Thyroid gland (tissue), 4 donors: ENCODE measurements at regions not wholly inside any gene's neighbourhood (a gene's known extent, or its start where the extent isn't known, plus 50 kb on each side); places are given as distances from the start of the nearest gene placed in this dataset.

ENCODE experiments used
- DNase-seq, 2 donors: peaks; one replicate each; pipeline ENCODE4 v3.0.0-alpha.2; 2019
- H3K27ac ChIP-seq, 3 donors: fragments of 200-600 bp; sonication (generic); 1 replicate in 2 of 3; 2 replicates in 1 of 3; pipeline ENCODE4 v1.5.1; 2016 to 2019; ENCODE audit warnings: mild to moderate bottlenecking in 1 of 3, moderate library complexity in 1 of 3
- H3K27me3 ChIP-seq: fragments of 200-600 bp; sonication (generic); one replicate; pipeline ENCODE4 v1.5.1; 2019
- H3K36me3 ChIP-seq, 2 donors: fragments of 200-600 bp; sonication (generic); one replicate each; pipeline ENCODE4 v1.5.1; 2016 to 2019
- H3K4me1 ChIP-seq, 2 donors: fragments of 200-600 bp; sonication (generic); one replicate each; pipeline ENCODE4 v1.5.1; 2017 to 2019
- H3K4me3 ChIP-seq, 3 donors: fragments of 200-600 bp; sonication (generic); replicated peaks in 1 of 3; 1 replicate in 2 of 3; 2 replicates in 1 of 3; pipeline ENCODE4 v1.5.1; 2016; ENCODE audit warnings: mild to moderate bottlenecking in 1 of 3
- H3K9me3 ChIP-seq: fragments of 200-600 bp; sonication (generic); one replicate; pipeline ENCODE4 v1.5.1; 2017
- POLR2A ChIP-seq, 2 donors: fragments of 450-650 bp; IDR thresholded peaks; one replicate each; pipeline ENCODE4 v1.6.1; 2017; ENCODE audit warnings: antibody characterized with exemption in 2 of 2, mild to moderate bottlenecking in 2 of 2, moderate library complexity in 1 of 2
- WGBS, 2 donors: methylation state at CpG; one replicate each; pipeline ENCODE4 v1.1.5; 2017; 5-methylcytosine and 5-hydroxymethylcytosine counted together
- intact Hi-C: fragments of 100-400 bp; cut with DNase I; formaldehyde crosslinking; loops from one replicate; pipeline ENCODE4 v1.15.1; 2023
- TF ChIP-seq, protein P1 (sequence below), 6 experiments: fragments of 200-600 bp in 3 of 6; fragments of 450-650 bp in 3 of 6; sonication (generic) in 3 of 6; IDR thresholded peaks; one replicate each; pipeline ENCODE4 v1.5.1; 2016 to 2019; ENCODE audit warnings: antibody characterized with exemption in 6 of 6, mild to moderate bottlenecking in 2 of 6, inconsistent platforms in 1 of 6, moderate library complexity in 1 of 6

DNA sequence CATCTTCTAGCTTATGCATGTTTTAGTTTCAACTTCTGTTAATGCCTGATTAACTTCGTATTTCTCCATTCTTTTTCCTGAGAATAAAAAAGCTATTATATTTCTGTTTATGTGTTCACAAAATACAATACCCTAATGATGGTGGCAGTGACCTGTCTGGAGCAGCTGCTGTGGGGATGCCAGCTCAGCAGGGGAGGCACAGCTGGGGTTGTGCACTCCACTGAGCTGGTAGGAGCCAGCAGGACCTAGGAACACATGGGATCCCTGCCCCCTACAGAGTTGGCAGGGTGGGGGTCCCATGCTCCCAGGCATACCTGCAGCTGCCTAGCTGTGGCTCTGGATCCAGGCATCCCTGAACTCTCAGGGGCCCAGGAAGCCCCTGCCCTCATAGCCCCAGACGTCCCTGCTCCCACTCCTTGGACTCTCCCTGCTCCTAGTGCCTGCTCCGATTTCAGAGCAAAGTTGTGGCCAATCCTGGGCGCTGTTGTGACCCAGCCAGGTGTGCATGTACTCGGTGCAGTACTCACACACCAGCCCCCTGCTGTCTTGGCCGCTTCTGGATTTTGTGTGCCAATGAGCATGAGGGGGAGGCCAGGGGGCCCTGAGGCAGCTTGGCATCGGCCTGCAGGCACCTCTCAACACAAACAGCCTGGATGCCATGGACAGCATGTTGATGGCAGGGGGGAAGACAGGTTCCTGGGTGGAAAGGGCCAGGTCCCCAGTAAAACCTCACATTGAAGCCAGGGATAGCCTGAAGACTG lies 546.0 kb downstream of the ZNF804A start:
- no peak overlapping the region for H3K4me3 ChIP-seq
- H3K36me3 ChIP-seq, result no peaks in the 10 kb centered on the region
- H3K4me1 ChIP-seq, result no peaks in the 10 kb centered on the region
- no peak for DNase-seq
- TF ChIP-seq, protein P1, sequence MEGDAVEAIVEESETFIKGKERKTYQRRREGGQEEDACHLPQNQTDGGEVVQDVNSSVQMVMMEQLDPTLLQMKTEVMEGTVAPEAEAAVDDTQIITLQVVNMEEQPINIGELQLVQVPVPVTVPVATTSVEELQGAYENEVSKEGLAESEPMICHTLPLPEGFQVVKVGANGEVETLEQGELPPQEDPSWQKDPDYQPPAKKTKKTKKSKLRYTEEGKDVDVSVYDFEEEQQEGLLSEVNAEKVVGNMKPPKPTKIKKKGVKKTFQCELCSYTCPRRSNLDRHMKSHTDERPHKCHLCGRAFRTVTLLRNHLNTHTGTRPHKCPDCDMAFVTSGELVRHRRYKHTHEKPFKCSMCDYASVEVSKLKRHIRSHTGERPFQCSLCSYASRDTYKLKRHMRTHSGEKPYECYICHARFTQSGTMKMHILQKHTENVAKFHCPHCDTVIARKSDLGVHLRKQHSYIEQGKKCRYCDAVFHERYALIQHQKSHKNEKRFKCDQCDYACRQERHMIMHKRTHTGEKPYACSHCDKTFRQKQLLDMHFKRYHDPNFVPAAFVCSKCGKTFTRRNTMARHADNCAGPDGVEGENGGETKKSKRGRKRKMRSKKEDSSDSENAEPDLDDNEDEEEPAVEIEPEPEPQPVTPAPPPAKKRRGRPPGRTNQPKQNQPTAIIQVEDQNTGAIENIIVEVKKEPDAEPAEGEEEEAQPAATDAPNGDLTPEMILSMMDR (IDR thresholded peaks at IDR 0.05), result no peak
- TF ChIP-seq POLR2A (IDR thresholded peaks at IDR 0.05), result no peak
- intact Hi-C loops, result no loop called here
- WGBS, 2 donors, result 67 to 88% methylated on average over 3 to 5 of the region's 7 CpGs
- H3K9me3 ChIP-seq, result no peaks in the 10 kb centered on the region
- no peaks in the 10 kb centered on the region for H3K27me3 ChIP-seq
- no peak overlapping the region for H3K27ac ChIP-seq

DNA sequence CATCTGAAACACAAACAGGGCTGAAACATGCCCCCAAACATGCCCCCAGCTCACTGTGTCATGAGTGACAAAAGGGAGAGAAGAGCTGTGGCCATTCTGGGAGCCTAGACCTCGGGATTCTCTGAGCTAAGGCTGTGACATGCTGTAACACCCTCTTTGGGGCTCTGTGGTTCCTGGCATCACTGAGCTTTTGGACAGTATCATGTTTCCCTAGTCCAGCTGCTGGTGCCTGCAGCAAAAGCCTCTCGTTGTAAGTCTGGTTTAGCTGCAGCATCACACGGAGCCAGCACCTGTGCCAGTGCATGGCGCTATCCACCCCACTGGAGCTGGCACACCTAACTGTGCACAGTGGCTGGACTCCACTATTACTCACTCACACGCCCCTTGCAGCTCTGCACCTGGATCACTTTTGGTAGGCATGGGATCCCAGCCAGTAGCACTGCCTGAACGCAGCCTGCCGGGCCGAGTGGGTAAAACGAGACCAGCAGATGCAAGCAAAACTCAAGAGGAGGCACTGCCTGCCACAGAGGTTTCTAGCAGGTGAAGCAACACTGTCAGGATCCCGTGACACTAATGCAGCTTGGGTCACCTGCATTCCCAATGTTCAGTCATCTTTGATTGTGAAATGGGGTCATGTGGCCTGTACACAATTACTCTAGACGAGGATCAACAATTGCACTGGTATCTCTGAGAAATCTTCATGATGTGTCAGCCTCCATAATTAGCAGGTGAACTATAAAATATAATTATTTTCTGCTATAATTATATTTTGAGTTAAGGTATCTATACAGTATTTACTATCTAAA lies 547.2 kb downstream of the ZNF804A start:
- no peak overlapping the region for H3K27ac ChIP-seq

DNA sequence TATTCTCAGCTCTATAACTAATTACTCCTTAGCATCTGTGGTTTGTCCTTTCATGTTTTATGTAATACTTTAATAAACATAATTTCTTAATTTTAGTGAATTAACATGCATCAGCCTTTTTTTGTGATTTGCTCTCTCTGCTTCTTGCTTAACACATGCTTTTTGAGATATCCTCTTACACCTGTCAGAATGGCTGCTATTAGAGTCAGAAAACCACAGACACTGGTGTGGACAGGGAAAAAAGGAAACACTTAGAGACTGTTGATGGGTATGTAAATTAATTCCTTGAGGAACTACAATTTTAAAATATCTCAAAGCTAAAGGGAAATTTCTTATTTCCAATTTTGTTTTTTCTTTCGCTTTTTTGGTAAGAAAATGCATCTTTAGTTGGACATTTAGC lies 549.0 kb downstream of the ZNF804A start:
- no peak overlapping the region for H3K4me3 ChIP-seq
- no peaks in the 10 kb centered on the region for H3K9me3 ChIP-seq
- H3K36me3 ChIP-seq, result no peaks in the 10 kb centered on the region
- no peak overlapping the region for H3K27ac ChIP-seq
- H3K27me3 ChIP-seq, result no peaks in the 10 kb centered on the region
- intact Hi-C loops, result no loop called here
- no peak for DNase-seq
- H3K4me1 ChIP-seq, result no peaks in the 10 kb centered on the region
- WGBS, 2 donors, result 82% methylated on average over 1 of the region's 1 CpG
- TF ChIP-seq, protein P1 (IDR thresholded peaks at IDR 0.05), result no peak
- no peak for TF ChIP-seq POLR2A (IDR thresholded peaks at IDR 0.05)

More for the DNA sequence above, 547.2 kb downstream of the ZNF804A start:
- Histone ChIP-seq H3K4me1 (no peaks in the 10 kb centered on the region), H3K9me3 (no peaks in the 10 kb centered on the region), H3K4me3 (no peak overlapping the region), H3K27me3 (no peaks in the 10 kb centered on the region), H3K36me3 (no peaks in the 10 kb centered on the region)
- WGBS, 2 donors, result 86 to 89% methylated on average over 10 to 11 of the region's 11 CpGs
- TF ChIP-seq, protein P1 (IDR thresholded peaks at IDR 0.05), result no peak
- TF ChIP-seq POLR2A (IDR thresholded peaks at IDR 0.05), result no peak
- intact Hi-C loops, result no loop called here
- no peak for DNase-seq

DNA sequence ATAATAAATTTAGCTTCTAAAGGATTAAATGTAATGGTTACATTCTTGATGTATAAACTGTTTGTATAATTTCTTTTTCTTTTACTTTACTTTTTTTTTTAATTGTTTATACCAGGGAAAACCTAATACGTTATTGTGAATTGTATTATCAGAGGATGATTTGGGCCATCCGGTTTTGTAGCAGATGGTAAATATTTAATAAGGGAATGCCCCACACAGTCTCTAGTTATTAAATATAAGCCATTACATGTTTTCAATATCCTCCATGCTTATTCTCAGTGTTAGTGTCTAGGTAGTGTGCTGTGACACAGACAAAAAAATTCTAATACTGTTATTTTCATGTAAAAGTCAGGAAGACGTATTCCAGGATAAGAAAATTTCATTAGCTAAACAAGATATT lies 553.9 kb downstream of the ZNF804A start:
- no peaks in the 10 kb centered on the region for H3K36me3 ChIP-seq
- WGBS, 2 donors, result 85 to 90% methylated on average over 3 of the region's 3 CpGs
- no peak overlapping the region for H3K4me3 ChIP-seq
- TF ChIP-seq POLR2A (IDR thresholded peaks at IDR 0.05), result no peak
- TF ChIP-seq, protein P1 (IDR thresholded peaks at IDR 0.05), result no peak
- no peaks in the 10 kb centered on the region for H3K27me3 ChIP-seq
- H3K27ac ChIP-seq, result no peak overlapping the region
- H3K9me3 ChIP-seq, result no peaks in the 10 kb centered on the region
- no peak for DNase-seq
- no peaks in the 10 kb centered on the region for H3K4me1 ChIP-seq
- intact Hi-C loops, result no loop called here

DNA sequence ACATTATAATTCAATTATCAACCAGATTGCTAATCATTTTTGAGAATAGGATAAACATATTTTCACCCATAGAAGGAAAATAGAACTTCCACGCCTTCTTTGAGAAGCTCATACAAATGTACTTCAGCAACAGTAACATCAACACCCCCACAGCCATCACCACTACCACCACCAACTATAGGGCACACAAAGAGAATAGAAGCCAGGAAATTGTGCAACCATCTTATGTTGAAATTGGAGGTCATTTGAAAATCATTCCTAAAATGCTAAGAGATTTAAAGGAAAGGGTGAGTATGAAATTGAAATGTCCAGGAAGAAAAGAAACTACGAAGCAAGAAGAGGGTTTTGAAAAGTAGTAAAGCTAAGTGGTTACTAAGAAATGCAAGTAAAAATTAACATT lies 563.4 kb downstream of the ZNF804A start:
- TF ChIP-seq, protein P1 (IDR thresholded peaks at IDR 0.05), result no peak
- TF ChIP-seq POLR2A (IDR thresholded peaks at IDR 0.05), result no peak
- intact Hi-C loops, result no loop called here
- Histone ChIP-seq H3K9me3 (no peaks in the 10 kb centered on the region), H3K4me3 (no peak overlapping the region), H3K27ac (no peak overlapping the region), H3K4me1 (no peaks in the 10 kb centered on the region), H3K36me3 (no peaks in the 10 kb centered on the region), H3K27me3 (no peaks in the 10 kb centered on the region)
- no peak for DNase-seq
- WGBS, 2 donors, result 90 to 91% methylated on average over 2 of the region's 2 CpGs
